ENCODE measurements at regions not wholly inside any gene's neighbourhood (a gene's known extent, or its start where the extent isn't known, plus 50 kb on each side); places are given as distances from the start of the nearest gene placed in this dataset.

DNA sequence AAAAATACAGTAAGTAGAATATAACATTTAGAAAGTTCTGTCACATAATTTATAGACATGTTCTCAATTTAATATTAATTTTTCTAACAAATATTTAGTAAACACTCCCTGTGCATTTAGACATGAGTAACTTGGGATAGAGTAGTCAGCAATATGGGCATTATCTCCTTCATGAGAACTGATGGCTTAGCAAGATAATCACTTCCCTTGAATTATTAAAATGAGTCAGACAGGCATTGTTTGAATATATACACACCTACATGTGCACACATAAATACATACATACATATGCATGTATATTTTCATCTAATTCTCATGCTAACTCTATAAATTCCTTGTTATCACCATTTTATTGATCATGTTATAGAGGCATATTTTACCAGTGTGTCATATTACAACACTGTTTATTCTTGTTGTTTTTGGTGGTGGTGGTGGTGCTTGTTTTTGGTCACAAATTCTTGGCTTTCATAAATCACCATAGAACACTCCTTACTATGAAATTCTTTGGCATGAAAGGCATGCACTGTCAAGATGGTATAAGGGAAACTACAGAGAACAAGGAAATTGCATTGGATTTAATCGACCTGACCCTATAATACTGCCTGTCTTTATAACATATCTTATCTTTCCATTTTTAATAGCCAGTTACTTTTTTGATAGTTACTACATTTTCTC is 434.5 kb upstream of the MANEA start:
- DNase-seq: no peak

GRCh38 chr6:95143408-95144180 is 433.7 kb upstream of the MANEA start:
- DNase-seq: no peak

DNA sequence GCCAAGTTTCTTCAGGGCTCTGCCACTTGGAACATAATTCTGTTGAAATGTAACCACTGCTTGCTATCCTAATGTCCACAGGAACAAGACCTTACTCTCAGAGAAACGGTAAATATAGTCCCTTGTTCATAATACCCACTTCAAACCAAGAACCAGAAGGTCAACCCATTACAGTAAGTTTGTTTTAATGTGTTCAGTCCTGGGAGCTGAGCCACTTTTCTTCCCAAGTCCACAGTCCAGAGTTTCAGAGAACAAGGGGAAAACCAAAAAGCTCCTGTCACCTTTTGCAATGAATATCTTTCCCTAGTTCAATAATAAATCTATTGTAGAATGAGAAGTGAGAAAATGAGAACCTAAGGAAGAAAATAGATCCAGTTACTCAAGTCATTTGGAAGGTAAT is 431.9 kb upstream of the MANEA start:
- DNase-seq: no peak

DNA sequence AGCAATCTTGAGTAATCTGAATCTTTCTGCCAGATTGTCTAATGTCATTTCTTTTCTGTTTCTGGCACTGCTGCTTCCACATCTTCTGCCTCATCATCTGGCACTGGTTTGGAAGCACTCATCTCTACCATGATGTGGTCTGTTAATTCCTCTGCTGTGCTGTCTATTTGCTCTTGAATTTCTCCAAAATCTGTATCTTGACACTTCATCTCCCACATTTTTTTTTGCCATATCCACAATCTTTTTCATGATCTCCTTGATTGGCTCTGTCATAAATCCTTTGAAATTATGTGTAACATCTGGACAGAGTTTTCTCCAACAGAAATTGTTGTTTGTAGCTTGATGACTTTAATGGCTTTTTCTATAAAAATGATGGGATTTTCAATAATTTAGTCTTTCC is 417.8 kb upstream of the MANEA start:
- no peak for DNase-seq

- no peak for DNase-seq
Measured at GRCh38 chr6:95169775-95170174, 407.6 kb upstream of the MANEA start.

GRCh38 chr6:95175927-95176675 is 401.2 kb upstream of the MANEA start:
- DNase-seq: no peak

DNA sequence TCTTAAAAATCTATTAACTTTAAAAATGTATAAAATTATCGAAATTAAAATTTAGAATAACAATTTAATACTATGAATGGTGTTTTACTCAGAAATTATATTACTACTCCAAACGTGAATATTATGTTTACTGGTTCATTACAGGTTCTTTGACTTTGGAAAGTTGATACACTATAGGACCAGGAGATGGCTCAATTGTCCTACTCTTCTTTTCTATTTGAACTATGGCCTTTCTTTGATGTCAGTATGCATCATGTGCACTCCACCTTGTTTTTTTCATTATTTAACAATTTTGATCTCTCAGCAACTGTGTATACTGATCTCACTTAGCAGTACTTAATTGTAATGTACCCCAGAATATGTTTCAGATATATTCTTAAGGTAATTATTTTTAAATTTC is 391.5 kb upstream of the MANEA start:
- no peak for DNase-seq

GRCh38 chr6:95186710-95187109 is 390.6 kb upstream of the MANEA start:
- no peak for DNase-seq

DNA sequence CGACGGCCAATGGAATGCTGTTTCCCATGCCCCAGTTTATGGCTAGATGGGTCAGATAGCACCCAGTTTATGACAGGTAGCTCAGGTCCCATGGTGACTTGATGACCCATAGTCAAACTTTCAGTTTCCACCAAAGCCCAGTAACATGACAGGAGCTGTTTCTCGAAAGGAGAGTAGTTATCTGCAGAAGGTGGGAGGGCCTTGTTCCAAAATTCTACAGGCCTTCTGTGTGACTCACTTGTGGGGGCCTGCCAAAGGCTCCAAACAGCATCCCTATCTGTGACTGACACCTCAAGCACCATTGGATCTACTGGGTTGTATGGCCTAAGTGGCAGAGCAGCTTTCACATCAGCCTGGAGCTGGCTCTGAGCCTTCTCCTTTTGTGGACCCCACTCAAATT is 379.7 kb upstream of the MANEA start:
- no peak for DNase-seq

GRCh38 chr6:95203153-95203754 is 374.1 kb upstream of the MANEA start:
- DNase-seq: no peak

GRCh38 chr6:95204178-95204577 is 373.2 kb upstream of the MANEA start:
- DNase-seq: no peak

- DNase-seq: no peak
Measured at GRCh38 chr6:95208621-95209020, 368.7 kb upstream of the MANEA start.

GRCh38 chr6:95209074-95209473 is 368.3 kb upstream of the MANEA start:
- DNase-seq: no peak

DNA sequence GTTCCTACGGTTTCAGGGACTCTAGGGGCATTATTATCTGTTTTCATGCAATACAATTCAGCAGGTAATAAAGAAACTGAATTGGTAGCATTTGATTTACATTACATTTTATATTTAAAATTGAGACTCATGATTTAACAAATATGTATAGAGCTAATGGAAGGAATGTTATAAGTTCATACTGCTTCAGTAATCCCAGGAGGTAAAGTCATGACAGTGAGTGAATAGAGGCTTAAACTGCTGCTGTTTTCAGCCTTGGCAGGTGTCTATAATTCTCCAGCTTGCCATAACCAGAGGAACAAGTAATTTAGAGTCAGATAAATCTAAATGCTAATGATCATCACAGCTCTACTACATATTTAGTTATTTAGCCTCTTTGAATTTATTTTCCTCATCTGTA is 360.8 kb upstream of the MANEA start:
- no peak for DNase-seq

DNA sequence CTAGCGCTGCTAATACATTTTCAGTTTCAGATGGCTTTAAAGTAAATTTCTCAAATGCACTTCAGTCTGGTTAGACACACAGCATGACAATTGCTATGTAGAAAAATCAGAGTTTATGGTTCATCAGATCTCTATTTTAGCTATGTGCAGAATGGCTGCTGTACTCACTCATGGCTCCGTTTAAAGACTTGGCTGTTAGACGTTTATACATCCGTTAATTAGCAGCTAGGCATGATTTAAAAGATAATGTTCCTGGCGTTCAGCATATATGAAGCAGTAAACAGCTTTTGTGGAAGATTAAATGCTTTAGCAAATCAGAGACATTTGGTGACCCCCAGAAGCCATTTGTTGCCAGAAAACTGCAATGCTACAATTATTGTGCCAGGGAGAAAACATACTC is 350.0 kb upstream of the MANEA start:
- no peak for DNase-seq

DNA sequence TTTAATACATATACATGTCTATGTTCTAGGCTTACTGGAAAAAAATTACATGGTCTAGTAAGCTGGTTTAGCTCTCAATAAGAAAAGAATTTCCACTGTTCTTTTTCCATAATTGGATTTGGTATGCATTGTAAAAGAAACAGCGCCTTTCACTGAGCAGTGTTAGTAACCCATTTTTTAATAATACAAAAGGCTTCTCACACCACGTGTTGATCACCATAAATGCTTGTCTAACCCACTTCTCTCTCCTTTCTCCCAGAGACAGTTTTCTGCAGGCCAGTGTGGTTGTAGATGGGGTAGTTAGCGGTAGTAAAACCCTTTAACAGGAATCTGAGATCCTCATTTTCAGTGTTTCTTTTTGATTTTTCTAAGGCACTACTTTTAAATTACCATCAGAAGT is 348.7 kb upstream of the MANEA start:
- no peak for DNase-seq

DNA sequence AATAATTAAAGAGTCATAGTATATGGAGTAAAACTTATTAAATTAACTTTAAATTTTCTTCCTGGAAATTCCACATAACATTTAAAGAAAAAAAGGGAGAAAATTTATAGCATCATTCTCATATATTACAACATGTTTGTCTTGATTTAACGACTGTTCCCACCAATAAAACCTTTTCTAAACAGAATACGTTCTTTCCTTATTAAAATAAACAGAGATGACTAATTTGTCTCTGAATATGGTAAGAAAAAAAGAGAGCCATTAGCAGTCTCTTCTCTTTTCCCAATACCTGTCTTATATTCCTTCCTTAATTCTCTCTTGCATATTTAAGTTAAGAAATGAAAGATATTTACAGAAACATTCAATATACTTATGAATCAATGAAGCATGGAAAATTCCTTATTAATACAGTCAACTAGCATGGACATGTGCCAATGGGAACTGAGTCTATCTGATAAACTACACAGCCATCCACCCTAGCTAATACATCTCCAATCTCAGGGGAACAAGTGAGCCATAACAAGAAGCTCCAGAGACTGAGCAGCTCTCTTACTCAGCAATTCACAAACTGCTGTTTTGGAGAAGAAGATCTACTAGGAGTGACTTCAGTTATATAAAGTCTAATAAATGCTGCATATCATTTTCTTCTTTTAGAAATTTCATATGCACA is 347.1 kb upstream of the MANEA start:
- no peak for DNase-seq

GRCh38 chr6:95231416-95231815 is 345.9 kb upstream of the MANEA start:
- no peak for DNase-seq

- no peak for DNase-seq
Measured at GRCh38 chr6:95232446-95232845, 344.9 kb upstream of the MANEA start.

GRCh38 chr6:95233879-95234278 is 343.5 kb upstream of the MANEA start:
- DNase-seq: no peak

DNA sequence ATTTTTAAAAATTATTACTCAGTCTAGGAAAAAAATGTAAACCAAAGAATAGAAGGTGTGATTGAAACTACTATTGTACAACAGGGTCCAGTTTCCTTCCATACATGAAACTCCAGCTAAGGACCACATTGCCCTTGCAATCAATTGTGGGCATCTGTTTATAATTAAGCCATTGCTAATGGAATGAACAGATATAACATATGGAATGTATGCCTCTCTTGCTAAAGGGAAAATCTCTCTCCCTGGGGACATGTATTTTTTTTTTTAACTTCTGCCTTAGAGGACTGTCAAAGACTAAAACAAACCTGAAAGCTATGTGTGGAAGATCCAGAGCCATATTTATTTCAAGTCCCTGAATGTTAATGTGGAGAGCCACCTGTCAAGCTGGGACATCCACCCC is 336.8 kb upstream of the MANEA start:
- DNase-seq: no peak

- no peak for DNase-seq
Measured at GRCh38 chr6:95242560-95242959, 334.8 kb upstream of the MANEA start.

- DNase-seq: no peak
Measured at GRCh38 chr6:95243053-95243452, 334.3 kb upstream of the MANEA start.
